ENCODE measurements at regions not wholly inside any gene's neighbourhood (a gene's known extent, or its start where the extent isn't known, plus 50 kb on each side); places are given as distances from the start of the nearest gene placed in this dataset.

DNA sequence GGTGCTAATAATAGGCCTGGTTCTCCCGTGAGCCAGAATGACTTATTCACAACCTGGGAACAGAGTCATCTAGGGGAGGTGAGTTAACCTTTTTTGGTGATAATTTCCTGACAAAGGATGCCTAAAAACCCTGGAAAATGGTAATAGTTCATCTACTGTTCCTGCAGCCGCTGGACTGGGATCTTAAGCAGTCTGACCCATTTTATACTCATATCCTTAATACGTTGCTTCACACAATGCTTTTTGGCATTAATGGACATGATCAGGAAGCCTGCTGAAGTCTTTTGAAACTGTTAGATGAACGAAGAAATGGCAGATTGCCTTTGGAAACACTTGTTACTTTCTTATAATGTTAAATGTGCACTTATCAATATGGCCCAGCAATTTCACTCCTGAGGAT is 81.9 kb upstream of the BMP2 start:
- TF ChIP-seq, protein P1, sequence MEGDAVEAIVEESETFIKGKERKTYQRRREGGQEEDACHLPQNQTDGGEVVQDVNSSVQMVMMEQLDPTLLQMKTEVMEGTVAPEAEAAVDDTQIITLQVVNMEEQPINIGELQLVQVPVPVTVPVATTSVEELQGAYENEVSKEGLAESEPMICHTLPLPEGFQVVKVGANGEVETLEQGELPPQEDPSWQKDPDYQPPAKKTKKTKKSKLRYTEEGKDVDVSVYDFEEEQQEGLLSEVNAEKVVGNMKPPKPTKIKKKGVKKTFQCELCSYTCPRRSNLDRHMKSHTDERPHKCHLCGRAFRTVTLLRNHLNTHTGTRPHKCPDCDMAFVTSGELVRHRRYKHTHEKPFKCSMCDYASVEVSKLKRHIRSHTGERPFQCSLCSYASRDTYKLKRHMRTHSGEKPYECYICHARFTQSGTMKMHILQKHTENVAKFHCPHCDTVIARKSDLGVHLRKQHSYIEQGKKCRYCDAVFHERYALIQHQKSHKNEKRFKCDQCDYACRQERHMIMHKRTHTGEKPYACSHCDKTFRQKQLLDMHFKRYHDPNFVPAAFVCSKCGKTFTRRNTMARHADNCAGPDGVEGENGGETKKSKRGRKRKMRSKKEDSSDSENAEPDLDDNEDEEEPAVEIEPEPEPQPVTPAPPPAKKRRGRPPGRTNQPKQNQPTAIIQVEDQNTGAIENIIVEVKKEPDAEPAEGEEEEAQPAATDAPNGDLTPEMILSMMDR (IDR thresholded peaks at IDR 0.05) = no peak
- no peak for TF ChIP-seq POLR2A (IDR thresholded peaks at IDR 0.05)
